ENCODE measurements at regions not wholly inside any gene's neighbourhood (a gene's known extent, or its start where the extent isn't known, plus 50 kb on each side); places are given as distances from the start of the nearest gene placed in this dataset.

DNA sequence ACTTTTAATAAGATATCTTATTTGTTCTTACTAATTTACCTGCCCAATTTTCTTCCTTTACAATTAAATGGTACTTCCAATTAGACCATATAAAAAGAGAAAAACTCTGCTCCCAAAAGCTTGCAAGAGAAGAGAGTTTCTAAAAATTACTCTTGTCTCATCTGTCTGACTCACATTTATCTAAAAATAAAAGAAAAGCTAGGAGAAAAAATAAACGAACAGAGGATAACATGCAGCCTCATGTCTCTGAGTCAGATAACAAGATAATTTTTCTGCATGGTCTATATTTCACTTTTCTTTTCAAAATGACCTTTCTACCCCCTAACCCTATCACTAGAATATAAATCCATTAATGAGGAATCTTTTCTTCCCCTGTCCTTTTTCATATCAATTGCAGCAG, 127.2 kb upstream of the TCF21 start:
- TF ChIP-seq, protein P1, sequence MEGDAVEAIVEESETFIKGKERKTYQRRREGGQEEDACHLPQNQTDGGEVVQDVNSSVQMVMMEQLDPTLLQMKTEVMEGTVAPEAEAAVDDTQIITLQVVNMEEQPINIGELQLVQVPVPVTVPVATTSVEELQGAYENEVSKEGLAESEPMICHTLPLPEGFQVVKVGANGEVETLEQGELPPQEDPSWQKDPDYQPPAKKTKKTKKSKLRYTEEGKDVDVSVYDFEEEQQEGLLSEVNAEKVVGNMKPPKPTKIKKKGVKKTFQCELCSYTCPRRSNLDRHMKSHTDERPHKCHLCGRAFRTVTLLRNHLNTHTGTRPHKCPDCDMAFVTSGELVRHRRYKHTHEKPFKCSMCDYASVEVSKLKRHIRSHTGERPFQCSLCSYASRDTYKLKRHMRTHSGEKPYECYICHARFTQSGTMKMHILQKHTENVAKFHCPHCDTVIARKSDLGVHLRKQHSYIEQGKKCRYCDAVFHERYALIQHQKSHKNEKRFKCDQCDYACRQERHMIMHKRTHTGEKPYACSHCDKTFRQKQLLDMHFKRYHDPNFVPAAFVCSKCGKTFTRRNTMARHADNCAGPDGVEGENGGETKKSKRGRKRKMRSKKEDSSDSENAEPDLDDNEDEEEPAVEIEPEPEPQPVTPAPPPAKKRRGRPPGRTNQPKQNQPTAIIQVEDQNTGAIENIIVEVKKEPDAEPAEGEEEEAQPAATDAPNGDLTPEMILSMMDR (IDR thresholded peaks at IDR 0.05; ENCODE audit: insufficient read depth, low read depth, low read length), result no peak
- no peak for TF ChIP-seq EZH2 (IDR thresholded peaks at IDR 0.05; ENCODE audit: insufficient read depth, low read length)
